Prostate gland (tissue), 2 donors: ENCODE measurements at regions not wholly inside any gene's neighbourhood (a gene's known extent, or its start where the extent isn't known, plus 50 kb on each side); places are given as distances from the start of the nearest gene placed in this dataset.

ENCODE experiments used
- CTCF ChIP-seq, 4 experiments: fragments of 200-600 bp in 2 of 4; fragments of 450-650 bp in 2 of 4; sonication (generic) in 2 of 4; IDR thresholded peaks; 1 replicate in 3 of 4; 2 replicates in 1 of 4; pipeline ENCODE4 v1.5.1; 2016 to 2019; ENCODE audit warnings: antibody characterized with exemption in 4 of 4, mild to moderate bottlenecking in 2 of 4, moderate library complexity in 2 of 4
- POLR2A ChIP-seq: fragments of 450-650 bp; IDR thresholded peaks from one replicate; pipeline ENCODE4 v1.6.1; 2016; ENCODE audit warnings: antibody characterized with exemption, mild to moderate bottlenecking
- POLR2AphosphoS5 ChIP-seq: sonication (generic); formaldehyde crosslinking; IDR thresholded peaks from one replicate; pipeline ENCODE4 v1.6.1; 2017; ENCODE audit warnings: antibody characterized with exemption

DNA sequence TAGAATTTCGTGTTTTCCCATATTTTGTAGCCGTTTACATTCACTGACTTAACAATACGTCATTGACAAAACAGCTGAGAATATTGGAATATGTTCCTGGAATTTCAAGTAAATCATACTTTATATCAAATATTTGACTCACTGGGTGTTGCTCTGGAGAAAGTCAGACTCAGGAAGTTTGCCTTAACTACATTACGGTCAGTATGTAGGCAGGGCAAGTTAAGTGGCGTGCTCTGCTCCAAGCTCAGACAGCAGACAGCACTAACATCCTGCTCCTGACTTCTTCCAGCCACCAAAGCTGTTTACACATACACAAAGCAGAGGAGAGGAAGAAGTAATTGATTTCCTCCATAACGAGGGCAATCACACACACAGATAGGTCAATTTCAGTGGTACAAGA, 414.6 kb downstream of the LRRIQ3 start:
- TF ChIP-seq CTCF (IDR thresholded peaks at IDR 0.05) (no peak), POLR2AphosphoS5 (no peak), POLR2A (no peak)
